Calu3 (cell line): ENCODE measurements at regions not wholly inside any gene's neighbourhood (a gene's known extent, or its start where the extent isn't known, plus 50 kb on each side); places are given as distances from the start of the nearest gene placed in this dataset.

Experiments used
- BruUV-seq: library from RNA; stranded (reverse); fragments of 400-500 nt; replicated peaks from 2 replicates; lab custom pipeline; 2021; lab: Mats Ljungman, UMichigan
- CTCF ChIA-PET: fragments of 300-600 bp; sonication (Branson Sonifier 250); formaldehyde crosslinking; loops from one replicate; lab custom pipeline; 2022; ENCODE audit warnings: antibody characterized with exemption; lab: Charles Lee
- DNase-seq: peaks from one replicate; pipeline ENCODE4 v3.0.0; 2022
- H3K27ac Mint-ChIP-seq: one replicate; pipeline ENCODE4 v1.8.0; 2022; ENCODE audit warnings: mixed read lengths; ENCODE audit not compliant: unreplicated experiment
- H3K27me3 Mint-ChIP-seq: one replicate; pipeline ENCODE4 v1.8.0; 2022; ENCODE audit warnings: mixed read lengths; ENCODE audit not compliant: unreplicated experiment
- H3K36me3 Mint-ChIP-seq: one replicate; pipeline ENCODE4 v1.8.0; 2022; ENCODE audit warnings: mild to moderate bottlenecking, moderate library complexity, mixed read lengths; ENCODE audit not compliant: insufficient read depth, unreplicated experiment
- H3K4me1 Mint-ChIP-seq: one replicate; pipeline ENCODE4 v1.8.0; 2022; ENCODE audit warnings: mild to moderate bottlenecking, low read depth, mixed read lengths; ENCODE audit not compliant: unreplicated experiment
- H3K4me3 Mint-ChIP-seq: one replicate; pipeline ENCODE4 v1.8.0; 2022; ENCODE audit warnings: mild to moderate bottlenecking, low read depth, moderate library complexity, mixed read lengths; ENCODE audit not compliant: unreplicated experiment
- H3K9me3 Mint-ChIP-seq: one replicate; pipeline ENCODE4 v1.8.0; 2022; ENCODE audit warnings: low read depth, mixed read lengths; ENCODE audit not compliant: unreplicated experiment
- intact Hi-C: fragments of 100-400 bp; cut with micrococcal nuclease; formaldehyde crosslinking; loops from one replicate; pipeline ENCODE4 v1.10.0; 2022; ENCODE audit not compliant: unreplicated experiment
- TF ChIP-seq, protein P1 (sequence below): fragments of 200-600 bp; IDR thresholded peaks from one replicate; pipeline ENCODE4 v1.8.0; 2022; ENCODE audit warnings: antibody characterized with exemption; ENCODE audit not compliant: unreplicated experiment

DNA sequence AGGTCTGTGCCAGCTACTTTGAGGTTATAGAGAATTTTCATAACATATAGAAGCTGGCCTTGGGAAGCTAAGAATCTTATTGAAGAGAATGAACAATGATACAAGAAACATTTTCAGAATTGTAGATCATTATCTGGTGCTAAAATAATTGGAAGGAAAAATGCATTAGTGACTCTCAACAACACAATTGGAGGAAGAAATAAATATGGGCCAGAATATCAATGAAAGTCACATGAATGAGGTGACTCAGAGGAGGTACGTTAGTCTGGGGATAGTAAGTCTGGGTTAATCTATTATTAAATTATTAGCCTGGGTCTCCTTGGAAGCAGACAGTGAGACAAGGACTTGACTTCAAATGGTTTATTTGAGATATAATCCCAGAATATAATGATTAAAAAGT is 529.3 kb upstream of the SLIT2 start:
- no peak for DNase-seq
- no TSS peak for BruUV-seq
- Mint-ChIP-seq H3K9me3 (peaks cover 4% of the 10 kb centered on the region), H3K36me3 (no peaks in the 10 kb centered on the region), H3K27me3 (no peaks in the 10 kb centered on the region), H3K4me3 (no peak overlapping the region), H3K4me1 (peaks cover 15% of the 10 kb centered on the region), H3K27ac (peak overlapping the region; percentile 1)
- intact Hi-C loops, result no loop called here
- TF ChIP-seq, protein P1, sequence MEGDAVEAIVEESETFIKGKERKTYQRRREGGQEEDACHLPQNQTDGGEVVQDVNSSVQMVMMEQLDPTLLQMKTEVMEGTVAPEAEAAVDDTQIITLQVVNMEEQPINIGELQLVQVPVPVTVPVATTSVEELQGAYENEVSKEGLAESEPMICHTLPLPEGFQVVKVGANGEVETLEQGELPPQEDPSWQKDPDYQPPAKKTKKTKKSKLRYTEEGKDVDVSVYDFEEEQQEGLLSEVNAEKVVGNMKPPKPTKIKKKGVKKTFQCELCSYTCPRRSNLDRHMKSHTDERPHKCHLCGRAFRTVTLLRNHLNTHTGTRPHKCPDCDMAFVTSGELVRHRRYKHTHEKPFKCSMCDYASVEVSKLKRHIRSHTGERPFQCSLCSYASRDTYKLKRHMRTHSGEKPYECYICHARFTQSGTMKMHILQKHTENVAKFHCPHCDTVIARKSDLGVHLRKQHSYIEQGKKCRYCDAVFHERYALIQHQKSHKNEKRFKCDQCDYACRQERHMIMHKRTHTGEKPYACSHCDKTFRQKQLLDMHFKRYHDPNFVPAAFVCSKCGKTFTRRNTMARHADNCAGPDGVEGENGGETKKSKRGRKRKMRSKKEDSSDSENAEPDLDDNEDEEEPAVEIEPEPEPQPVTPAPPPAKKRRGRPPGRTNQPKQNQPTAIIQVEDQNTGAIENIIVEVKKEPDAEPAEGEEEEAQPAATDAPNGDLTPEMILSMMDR, result no peak
- CTCF ChIA-PET, result no interaction called here

DNA sequence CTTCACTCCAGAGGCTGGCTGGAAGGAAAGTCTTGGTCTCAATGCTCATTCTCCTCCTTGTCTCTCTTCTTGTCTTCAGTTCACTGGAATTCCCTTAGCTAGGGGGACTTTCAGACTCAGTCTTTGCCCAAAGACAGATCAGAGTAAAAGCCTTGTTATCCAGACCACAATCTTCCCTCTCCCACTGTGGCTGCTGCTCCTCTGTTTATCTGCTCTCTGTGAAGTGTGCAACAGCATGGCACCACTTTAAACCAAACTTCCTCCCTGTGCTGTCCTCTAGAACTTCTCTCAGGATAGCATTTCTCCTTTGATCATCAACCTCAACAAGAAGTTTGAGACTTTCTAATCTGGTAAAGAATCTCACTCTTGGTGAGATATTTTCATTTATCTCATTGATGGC is 530.1 kb upstream of the SLIT2 start:
- Mint-ChIP-seq H3K4me1 (peaks cover 15% of the 10 kb centered on the region), H3K9me3 (peaks cover 4% of the 10 kb centered on the region), H3K27ac (no peak overlapping the region), H3K4me3 (no peak overlapping the region), H3K36me3 (no peaks in the 10 kb centered on the region), H3K27me3 (no peaks in the 10 kb centered on the region)
- CTCF ChIA-PET, result no interaction called here
- TF ChIP-seq, protein P1, result no peak
- intact Hi-C loops, result no loop called here
- no peak for DNase-seq
- BruUV-seq, result no TSS peak

DNA sequence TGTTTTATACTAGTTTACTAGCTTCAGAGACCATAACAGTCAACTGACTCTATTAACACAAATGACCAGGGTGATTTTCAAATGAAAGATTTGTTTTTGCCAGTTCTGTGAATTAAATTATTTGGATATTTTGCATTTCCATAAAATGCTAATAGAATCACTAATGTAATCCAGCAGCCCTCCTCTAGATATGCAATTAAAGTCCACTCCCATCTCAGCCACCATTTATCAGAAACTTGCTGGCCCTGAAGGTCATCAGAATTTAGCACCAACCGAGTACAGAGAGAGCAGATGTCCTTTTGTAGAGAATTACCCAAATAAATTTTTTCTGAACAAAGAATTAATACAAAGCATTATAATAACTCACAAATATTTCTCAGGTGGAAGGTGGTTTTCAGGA is 531.1 kb upstream of the SLIT2 start:
- TF ChIP-seq, protein P1, result no peak
- no TSS peak for BruUV-seq
- intact Hi-C loops, result no loop called here
- Mint-ChIP-seq H3K27ac (no peak overlapping the region), H3K4me1 (peaks cover 15% of the 10 kb centered on the region), H3K4me3 (no peak overlapping the region), H3K9me3 (peaks cover 4% of the 10 kb centered on the region), H3K36me3 (no peaks in the 10 kb centered on the region), H3K27me3 (no peaks in the 10 kb centered on the region)
- CTCF ChIA-PET, result no interaction called here
- DNase-seq, result no peak

DNA sequence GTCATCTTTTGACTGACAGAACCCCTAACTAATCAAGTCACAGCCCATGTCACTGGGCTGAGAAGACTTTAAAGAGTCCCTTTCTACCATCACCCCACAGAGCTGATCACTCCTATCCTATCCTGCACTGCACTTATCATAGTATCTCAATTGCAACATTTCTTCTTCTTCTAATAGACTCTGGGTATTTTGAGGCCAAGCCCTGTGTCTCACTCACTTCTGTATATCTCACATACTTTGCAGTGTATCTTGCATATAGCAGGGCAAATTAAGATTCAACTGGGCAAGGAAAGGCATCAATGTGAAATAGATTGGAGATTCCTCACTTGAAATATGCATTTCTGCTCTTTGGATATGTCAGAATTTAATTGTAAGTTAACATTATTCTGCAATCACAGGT is 531.5 kb upstream of the SLIT2 start:
- Mint-ChIP-seq H3K27ac (no peak overlapping the region), H3K36me3 (no peaks in the 10 kb centered on the region), H3K27me3 (no peaks in the 10 kb centered on the region), H3K4me3 (no peak overlapping the region), H3K9me3 (peaks cover 4% of the 10 kb centered on the region), H3K4me1 (peaks cover 15% of the 10 kb centered on the region)
- CTCF ChIA-PET, result no interaction called here
- no peak for DNase-seq
- TF ChIP-seq, protein P1, result no peak
- no TSS peak for BruUV-seq
- intact Hi-C loops, result no loop called here
